MM.1S (cell line): ENCODE measurements at regions not wholly inside any gene's neighbourhood (a gene's known extent, or its start where the extent isn't known, plus 50 kb on each side); places are given as distances from the start of the nearest gene placed in this dataset.

ENCODE experiments used
- DNase-seq: peaks from one replicate; pipeline ENCODE4 v3.0.0-alpha.2; 2015
- H2AFZ ChIP-seq: fragments of 300-600 bp; sonication (generic); 2 replicates; pipeline ENCODE4 v1.6.0; 2016; ENCODE audit warnings: antibody characterized with exemption, low read length
- H3F3A ChIP-seq: fragments of 300-600 bp; sonication (generic); 2 replicates; pipeline ENCODE4 v1.6.1; 2016; ENCODE audit warnings: mild to moderate bottlenecking, antibody characterized with exemption, low read length, moderate library complexity, mixed read lengths; ENCODE audit not compliant: insufficient read depth
- H3K27ac ChIP-seq: fragments of 300-600 bp; sonication (generic); 2 replicates; pipeline ENCODE4 v1.5.1; 2016; ENCODE audit warnings: mild to moderate bottlenecking, low read length
- H3K27me3 ChIP-seq: fragments of 300-600 bp; sonication (generic); replicated peaks from 2 replicates; pipeline ENCODE4 v1.6.0; 2016; ENCODE audit warnings: low read length; ENCODE audit not compliant: insufficient read depth
- H3K36me3 ChIP-seq: fragments of 300-600 bp; sonication (generic); replicated peaks from 2 replicates; pipeline ENCODE4 v1.6.1; 2016; ENCODE audit warnings: mild to moderate bottlenecking, low read length, mixed read lengths; ENCODE audit not compliant: insufficient read depth
- H3K4me1 ChIP-seq: fragments of 300-600 bp; sonication (generic); 2 replicates; pipeline ENCODE4 v1.6.1; 2016; ENCODE audit warnings: low read length, mixed read lengths
- H3K4me2 ChIP-seq: fragments of 300-600 bp; sonication (generic); 2 replicates; pipeline ENCODE4 v1.6.0; 2016; ENCODE audit warnings: low read depth, low read length
- H3K4me3 ChIP-seq: fragments of 300-600 bp; sonication (generic); 2 replicates; pipeline ENCODE4 v1.5.1; 2016; ENCODE audit warnings: low read length, mixed read lengths
- H3K79me2 ChIP-seq: fragments of 300-600 bp; sonication (generic); 2 replicates; pipeline ENCODE4 v1.6.1; 2016; ENCODE audit warnings: mixed run types, low read length, mixed read lengths
- H3K9ac ChIP-seq: fragments of 300-600 bp; sonication (generic); 2 replicates; pipeline ENCODE4 v1.6.1; 2016; ENCODE audit warnings: low read length, mixed read lengths
- H3K9me2 ChIP-seq: fragments of 300-600 bp; sonication (generic); replicated peaks from 2 replicates; pipeline ENCODE4 v1.6.1; 2016; ENCODE audit warnings: mild to moderate bottlenecking, low read length, mixed read lengths; ENCODE audit not compliant: insufficient read depth
- H3K9me3 ChIP-seq: fragments of 300-600 bp; sonication (generic); replicated peaks from 2 replicates; pipeline ENCODE4 v1.6.1; 2016; ENCODE audit warnings: mild to moderate bottlenecking, low read length, mixed read lengths; ENCODE audit not compliant: insufficient read depth
- H4K20me1 ChIP-seq: fragments of 300-600 bp; sonication (generic); 2 replicates; pipeline ENCODE4 v1.6.1; 2016; ENCODE audit warnings: mild to moderate bottlenecking, low read length, moderate library complexity, mixed read lengths; ENCODE audit not compliant: insufficient read depth
- EZH2 ChIP-seq: fragments of 300-600 bp; sonication (generic); optimal IDR thresholded peaks from 2 replicates; pipeline ENCODE3; 2017; ENCODE audit warnings: low read depth, mild to moderate bottlenecking, antibody characterized with exemption, low read length, mixed read lengths
- EZH2phosphoT487 ChIP-seq: fragments of 300-600 bp; sonication (generic); IDR thresholded peaks from 2 replicates; pipeline ENCODE4 v1.6.1; 2018; ENCODE audit warnings: antibody characterized with exemption, low read length
- TF ChIP-seq, protein P1 (sequence below): fragments of 300-600 bp; sonication (generic); IDR thresholded peaks from 2 replicates; pipeline ENCODE4 v1.5.1; 2016; ENCODE audit warnings: antibody characterized with exemption, low read length, mixed read lengths

- Histone ChIP-seq H3K4me1 (no peaks in the 10 kb centered on the region), H3F3A (no peaks in the 10 kb centered on the region), H4K20me1 (no peaks in the 10 kb centered on the region), H3K4me3 (no peak overlapping the region), H3K27ac (no peak overlapping the region), H3K9me3 (no peaks in the 10 kb centered on the region), H3K9me2 (no peaks in the 10 kb centered on the region), H3K9ac (no peak overlapping the region), H3K4me2 (no peak overlapping the region), H2AFZ (no peak overlapping the region), H3K36me3 (no peaks in the 10 kb centered on the region), H3K27me3 (no peaks in the 10 kb centered on the region), H3K79me2 (no peaks in the 10 kb centered on the region)
- TF ChIP-seq EZH2 (no peak), EZH2phosphoT487 (no peak)
- TF ChIP-seq, protein P1, sequence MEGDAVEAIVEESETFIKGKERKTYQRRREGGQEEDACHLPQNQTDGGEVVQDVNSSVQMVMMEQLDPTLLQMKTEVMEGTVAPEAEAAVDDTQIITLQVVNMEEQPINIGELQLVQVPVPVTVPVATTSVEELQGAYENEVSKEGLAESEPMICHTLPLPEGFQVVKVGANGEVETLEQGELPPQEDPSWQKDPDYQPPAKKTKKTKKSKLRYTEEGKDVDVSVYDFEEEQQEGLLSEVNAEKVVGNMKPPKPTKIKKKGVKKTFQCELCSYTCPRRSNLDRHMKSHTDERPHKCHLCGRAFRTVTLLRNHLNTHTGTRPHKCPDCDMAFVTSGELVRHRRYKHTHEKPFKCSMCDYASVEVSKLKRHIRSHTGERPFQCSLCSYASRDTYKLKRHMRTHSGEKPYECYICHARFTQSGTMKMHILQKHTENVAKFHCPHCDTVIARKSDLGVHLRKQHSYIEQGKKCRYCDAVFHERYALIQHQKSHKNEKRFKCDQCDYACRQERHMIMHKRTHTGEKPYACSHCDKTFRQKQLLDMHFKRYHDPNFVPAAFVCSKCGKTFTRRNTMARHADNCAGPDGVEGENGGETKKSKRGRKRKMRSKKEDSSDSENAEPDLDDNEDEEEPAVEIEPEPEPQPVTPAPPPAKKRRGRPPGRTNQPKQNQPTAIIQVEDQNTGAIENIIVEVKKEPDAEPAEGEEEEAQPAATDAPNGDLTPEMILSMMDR, result no peak
- no peak for DNase-seq
Observed at GRCh38 chr1:60540141-60540540, 466.6 kb upstream of the C1orf87 start.

DNA sequence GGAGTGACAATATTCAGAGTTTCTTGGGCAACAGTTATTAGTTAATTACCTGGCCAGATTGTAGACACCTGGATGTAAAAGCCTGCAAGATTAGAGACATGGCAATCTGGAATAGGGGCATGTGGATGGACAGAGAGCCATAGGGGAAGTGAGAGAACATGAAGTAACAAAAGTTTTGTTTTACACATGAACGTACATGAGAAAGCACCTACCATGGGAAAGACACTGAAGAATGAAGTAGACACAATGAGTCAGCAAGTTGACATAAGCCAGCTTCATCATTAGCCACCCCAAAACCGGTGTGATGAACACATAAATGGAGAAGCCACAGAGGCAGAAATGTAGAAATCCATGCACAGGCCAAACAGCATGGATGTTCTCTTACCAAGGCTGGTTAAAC lies 462.1 kb upstream of the C1orf87 start:
- Histone ChIP-seq H3K79me2 (no peaks in the 10 kb centered on the region), H3K4me1 (no peaks in the 10 kb centered on the region), H3K9me2 (no peaks in the 10 kb centered on the region), H3K9me3 (no peaks in the 10 kb centered on the region), H3K27me3 (no peaks in the 10 kb centered on the region), H3K36me3 (no peaks in the 10 kb centered on the region), H3K4me2 (no peak overlapping the region), H3K4me3 (no peak overlapping the region), H3K9ac (no peak overlapping the region), H3K27ac (no peak overlapping the region), H2AFZ (no peak overlapping the region), H4K20me1 (no peaks in the 10 kb centered on the region), H3F3A (no peaks in the 10 kb centered on the region)
- no peak for DNase-seq
- TF ChIP-seq, protein P1, result no peak
- TF ChIP-seq EZH2, result no peak
- TF ChIP-seq EZH2phosphoT487, result no peak

GRCh38 chr1:60527567-60527966 lies 454.0 kb upstream of the C1orf87 start:
- Histone ChIP-seq H3F3A (no peaks in the 10 kb centered on the region), H4K20me1 (no peaks in the 10 kb centered on the region), H3K9me3 (no peaks in the 10 kb centered on the region), H3K27me3 (no peaks in the 10 kb centered on the region), H3K9me2 (no peaks in the 10 kb centered on the region), H3K4me1 (no peaks in the 10 kb centered on the region), H3K79me2 (no peaks in the 10 kb centered on the region), H3K4me2 (no peak overlapping the region), H3K9ac (no peak overlapping the region), H3K27ac (no peak overlapping the region), H3K36me3 (no peaks in the 10 kb centered on the region), H2AFZ (no peak overlapping the region), H3K4me3 (no peak overlapping the region)
- DNase-seq, result no peak
- TF ChIP-seq, protein P1, result no peak
- no peak for TF ChIP-seq EZH2phosphoT487
- TF ChIP-seq EZH2, result no peak

DNA sequence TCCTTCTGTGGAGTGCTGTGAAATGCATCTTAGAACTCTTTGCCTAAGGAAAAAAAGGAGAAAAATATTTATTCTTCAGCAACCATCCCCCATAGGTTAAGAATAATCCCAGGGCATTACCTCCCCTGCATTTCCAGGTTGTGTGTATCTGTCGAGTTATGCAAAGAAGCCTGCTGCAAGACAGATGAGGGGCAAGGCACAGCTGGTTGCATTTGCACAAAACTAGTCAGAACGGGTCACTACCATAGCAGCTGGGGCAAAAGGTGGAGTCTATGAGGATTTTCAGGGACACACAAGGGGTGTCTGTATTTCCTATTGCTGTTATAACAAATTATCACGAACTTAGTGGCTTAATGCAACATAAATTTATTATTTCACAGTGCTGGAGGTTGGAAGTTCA lies 443.4 kb upstream of the C1orf87 start:
- Histone ChIP-seq H3K9me3 (no peaks in the 10 kb centered on the region), H3K4me2 (no peak overlapping the region), H3K79me2 (no peaks in the 10 kb centered on the region), H4K20me1 (no peaks in the 10 kb centered on the region), H3K27me3 (no peaks in the 10 kb centered on the region), H3K27ac (no peak overlapping the region), H2AFZ (no peak overlapping the region), H3K4me3 (no peak overlapping the region), H3F3A (no peaks in the 10 kb centered on the region), H3K9ac (no peak overlapping the region), H3K36me3 (no peaks in the 10 kb centered on the region), H3K9me2 (no peaks in the 10 kb centered on the region), H3K4me1 (no peaks in the 10 kb centered on the region)
- DNase-seq, result no peak
- TF ChIP-seq, protein P1, result no peak
- TF ChIP-seq EZH2 (no peak), EZH2phosphoT487 (no peak)
